DMS153 treated with DMSO at 0.1 percent for 48 hours (cell line): ENCODE measurements at regions not wholly inside any gene's neighbourhood (a gene's known extent, or its start where the extent isn't known, plus 50 kb on each side); places are given as distances from the start of the nearest gene placed in this dataset.
A peak's percentile ranks its signal among the peaks of the same experiment; 100 is the strongest.

ENCODE experiments used
- DNase-seq: peaks from one replicate; lab custom pipeline; 2025; ENCODE audit not compliant: unreplicated experiment; lab: John Stamatoyannopoulos, UW

- DNase-seq, result no peak
These were observed 126.5 kb downstream of the SYF2 start for GRCh38 chr1:25105836-25106235.

GRCh38 chr1:25104932-25105561 lies 127.3 kb downstream of the SYF2 start:
- DNase-seq, result no peak

GRCh38 chr1:25103164-25103795 lies 129.0 kb downstream of the SYF2 start:
- no peak for DNase-seq

GRCh38 chr1:25100151-25100833 lies 132.0 kb downstream of the SYF2 start:
- DNase-seq, result peak; percentile 35

DNA sequence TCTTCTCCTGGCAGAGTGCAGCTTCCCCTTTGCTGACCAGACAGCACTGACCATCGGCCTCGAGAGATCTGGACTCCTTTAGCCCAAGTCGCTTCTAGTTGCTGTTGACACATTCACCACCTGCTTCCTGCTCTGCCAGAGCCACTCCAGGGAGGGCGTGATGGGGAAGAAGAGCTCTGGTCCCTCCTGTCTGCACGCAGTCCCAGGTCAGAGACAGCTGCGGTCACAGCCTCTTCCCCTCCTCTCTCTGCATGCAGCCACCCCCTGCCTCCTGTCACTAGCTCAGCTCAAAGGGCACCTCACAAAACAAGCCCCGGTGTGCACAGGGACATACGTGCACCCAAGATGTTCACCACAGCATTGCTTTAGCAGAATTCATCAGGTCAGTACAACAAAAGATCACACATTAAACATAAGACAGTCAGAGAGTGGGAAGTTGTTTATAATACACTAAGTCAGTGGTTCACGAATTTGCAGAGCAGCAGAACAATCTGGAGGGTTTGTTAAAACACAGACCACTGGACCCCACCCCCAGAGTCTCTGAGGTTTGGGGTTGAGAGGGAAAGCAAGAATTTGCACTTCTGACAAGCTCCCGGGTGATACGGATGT lies 132.9 kb downstream of the SYF2 start:
- peak; percentile 62 for DNase-seq

GRCh38 chr1:25098717-25099116 lies 133.6 kb downstream of the SYF2 start:
- no peak for DNase-seq

DNA sequence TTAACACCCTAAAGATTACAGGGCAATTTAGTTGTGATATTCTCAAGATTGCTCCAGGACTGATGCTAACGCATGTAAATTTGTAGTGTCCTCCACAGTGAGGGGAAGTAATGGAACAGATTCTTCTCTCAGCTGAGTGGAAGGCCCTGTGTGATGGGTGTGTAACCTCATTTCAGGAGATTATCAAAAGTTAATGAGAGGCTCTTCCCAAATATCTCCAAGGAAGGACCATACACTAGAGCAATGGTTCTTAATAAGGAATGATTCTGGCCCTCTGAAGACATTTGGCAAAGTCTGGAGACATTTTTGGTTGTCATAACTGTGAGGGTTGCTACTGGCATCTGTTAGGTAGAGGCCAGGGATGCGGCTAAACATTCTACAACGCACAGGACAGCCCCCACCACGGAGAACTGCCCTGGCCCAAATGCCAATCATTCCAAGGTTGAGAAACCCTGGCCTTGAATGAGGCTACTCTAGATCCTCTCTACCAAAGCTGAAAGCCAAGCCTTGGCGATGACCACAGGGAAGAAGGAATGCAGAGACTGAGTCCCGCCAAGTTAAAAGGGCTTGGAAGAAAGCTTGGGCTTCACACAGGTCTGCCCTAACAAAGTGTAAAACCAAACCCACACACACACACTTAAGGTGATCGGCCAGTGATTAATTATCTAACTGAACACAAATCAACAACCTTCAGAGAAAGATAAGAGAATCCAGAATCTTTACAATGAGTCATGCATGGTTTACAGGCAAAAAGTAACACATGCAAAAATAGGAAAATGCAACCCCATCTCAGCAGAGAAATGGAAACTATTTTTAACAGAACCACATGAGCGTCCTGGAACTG lies 135.8 kb downstream of the SYF2 start:
- DNase-seq, result no peak

DNA sequence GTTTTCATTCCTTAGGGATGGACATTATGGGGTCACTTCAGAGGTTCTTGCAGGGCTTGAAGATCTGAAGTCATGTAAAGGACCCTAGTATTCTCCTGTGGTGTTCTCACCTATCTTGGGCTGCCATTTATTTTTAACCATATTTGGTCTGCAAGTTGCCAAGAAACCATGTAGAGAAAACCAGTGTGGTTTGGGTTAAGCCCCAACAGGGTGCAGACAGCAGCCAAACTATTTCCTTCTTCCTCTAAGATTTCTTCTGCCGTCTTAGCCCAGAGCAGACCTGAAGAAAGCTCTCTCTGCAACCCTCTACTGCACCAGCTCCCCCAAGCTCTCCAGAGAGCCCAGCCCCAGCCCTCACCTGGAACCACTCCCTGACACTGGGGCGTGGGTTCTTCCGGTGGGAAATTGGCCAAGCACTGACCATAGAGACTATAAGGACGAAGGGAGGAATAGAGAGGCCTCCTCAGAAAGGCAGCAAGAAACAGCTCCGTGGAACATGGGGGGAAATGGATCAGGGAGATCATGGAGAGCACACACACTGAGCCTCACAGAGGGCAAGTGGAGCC lies 136.6 kb downstream of the SYF2 start:
- DNase-seq, result no peak

DNA sequence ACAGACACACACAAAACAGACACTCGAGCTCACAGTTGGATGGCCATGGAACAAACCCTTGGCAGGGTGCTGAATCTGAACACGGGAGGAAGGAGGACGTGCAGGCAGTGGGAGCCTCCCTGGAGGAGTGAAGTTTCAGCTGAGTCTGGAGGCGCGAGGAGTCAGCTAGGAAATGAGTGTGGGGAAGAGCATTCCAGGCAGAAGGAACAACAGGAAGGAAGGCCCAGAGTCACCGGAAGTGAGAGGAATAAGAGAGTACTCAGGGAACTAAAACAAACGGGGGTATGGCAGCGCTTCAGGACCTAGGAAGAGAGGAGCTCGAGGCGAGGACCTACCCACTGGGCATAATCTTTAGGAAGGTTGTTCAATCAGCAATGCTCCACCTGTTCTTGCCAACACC lies 137.3 kb downstream of the SYF2 start:
- no peak for DNase-seq

DNA sequence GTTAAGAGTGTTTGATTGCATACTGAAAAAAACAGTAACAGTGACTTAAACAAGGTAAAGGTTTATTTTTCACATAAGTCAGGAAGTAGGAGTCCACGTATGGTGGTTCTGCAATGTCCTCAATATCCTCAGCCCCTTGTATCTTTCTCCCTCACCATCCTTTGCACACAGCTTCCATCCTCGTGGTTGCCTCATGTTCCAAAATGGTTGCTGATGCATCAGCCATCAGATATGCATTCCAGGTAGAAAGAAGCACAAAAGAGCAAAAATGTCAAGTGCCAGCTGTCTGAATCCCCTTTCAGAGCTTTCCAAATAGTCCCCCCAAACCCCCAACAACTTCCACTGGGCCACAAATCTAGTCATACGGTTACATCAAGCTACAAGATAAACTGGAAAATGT lies 138.1 kb downstream of the SYF2 start:
- DNase-seq, result no peak

GRCh38 chr1:25091658-25092057 lies 140.6 kb downstream of the SYF2 start:
- DNase-seq, result no peak

DNA sequence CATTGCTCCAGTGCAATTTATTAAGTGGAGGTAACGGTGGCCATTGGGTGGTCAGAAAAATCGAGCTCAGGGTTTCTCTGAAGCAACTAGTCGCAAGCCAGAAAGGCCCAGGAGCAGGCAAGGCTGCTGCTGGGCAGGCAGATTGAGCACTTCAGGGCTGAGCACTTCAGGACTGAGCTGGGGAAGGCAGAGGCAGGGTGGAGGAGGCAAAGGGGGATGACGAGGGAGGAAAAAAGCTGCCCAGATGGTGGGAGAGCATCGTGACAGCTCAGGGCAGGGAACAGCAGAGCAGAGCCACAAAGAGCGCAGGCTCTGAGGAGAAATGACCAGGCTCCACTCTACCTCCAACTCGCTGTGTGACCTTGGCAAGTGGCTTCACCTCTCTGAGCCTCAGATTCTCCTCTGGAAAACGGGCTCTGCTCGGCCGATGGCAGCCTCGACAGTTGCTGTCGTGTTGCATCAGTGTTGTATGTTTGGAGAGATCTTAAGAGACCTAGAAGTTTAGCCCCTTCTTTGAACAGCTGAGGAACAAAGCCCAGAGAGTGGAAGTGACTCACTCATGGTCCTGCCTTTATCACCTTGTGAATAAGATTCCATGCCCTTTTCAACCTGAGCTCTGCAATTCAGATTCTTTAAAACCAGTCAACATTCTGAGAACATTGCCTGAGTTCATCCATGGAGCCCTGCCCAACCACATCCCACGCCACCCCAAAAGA lies 141.4 kb downstream of the SYF2 start:
- no peak for DNase-seq

GRCh38 chr1:25089772-25090171 lies 142.5 kb downstream of the SYF2 start:
- DNase-seq, result no peak

GRCh38 chr1:25088946-25089345 lies 143.4 kb downstream of the SYF2 start:
- DNase-seq, result no peak

- DNase-seq, result no peak
These were observed 144.1 kb downstream of the SYF2 start for GRCh38 chr1:25088180-25088701.

- no peak for DNase-seq
These were observed 145.7 kb downstream of the SYF2 start for GRCh38 chr1:25086518-25087079.

- no peak for DNase-seq
These were observed 147.9 kb downstream of the SYF2 start for GRCh38 chr1:25084407-25084806.

DNA sequence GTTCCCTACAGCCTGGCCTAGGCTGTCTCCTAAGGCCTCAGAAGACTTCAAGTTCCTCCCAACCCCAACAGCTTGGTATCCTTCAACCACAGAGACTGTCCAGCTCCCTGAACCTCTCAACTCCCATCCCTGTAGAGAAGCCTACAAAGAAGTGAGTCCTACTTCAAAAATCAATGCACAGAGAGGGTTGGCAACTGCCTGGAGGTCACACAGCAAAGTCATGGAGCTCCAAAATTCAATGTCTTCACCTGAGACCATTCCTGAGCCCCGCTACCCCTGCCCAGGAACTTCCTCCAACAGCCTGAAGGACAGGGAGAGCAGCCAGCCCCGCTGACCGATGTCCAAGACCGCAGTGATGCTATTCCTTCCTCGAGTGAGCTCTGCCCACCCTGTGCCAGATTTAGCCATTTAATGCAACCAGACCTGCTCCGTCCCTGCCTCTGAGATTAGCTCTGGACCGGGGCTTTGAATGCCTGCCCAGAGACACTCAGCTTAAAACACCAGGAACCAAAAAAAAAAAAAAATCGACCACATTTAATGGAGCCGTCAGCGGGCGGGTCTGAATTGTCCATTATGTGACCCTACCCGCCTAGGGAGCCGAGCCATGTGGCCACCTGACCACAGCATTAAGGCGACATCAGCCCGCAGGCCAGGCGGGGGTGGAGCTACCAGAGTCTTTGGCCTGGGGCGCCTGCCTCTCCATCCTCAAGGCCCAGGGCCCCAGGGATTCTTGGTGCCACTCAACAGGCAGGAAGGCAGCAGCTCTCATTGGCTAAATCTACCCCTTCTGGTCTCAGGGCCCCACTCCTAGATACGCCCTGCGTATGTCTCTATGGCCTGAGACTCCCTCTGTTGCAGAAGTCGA lies 148.6 kb downstream of the SYF2 start:
- DNase-seq, result no peak

GRCh38 chr1:25082995-25083394 lies 149.3 kb downstream of the SYF2 start:
- no peak for DNase-seq
